ENCODE measurements at regions not wholly inside any gene's neighbourhood (a gene's known extent, or its start where the extent isn't known, plus 50 kb on each side); places are given as distances from the start of the nearest gene placed in this dataset.

DNA sequence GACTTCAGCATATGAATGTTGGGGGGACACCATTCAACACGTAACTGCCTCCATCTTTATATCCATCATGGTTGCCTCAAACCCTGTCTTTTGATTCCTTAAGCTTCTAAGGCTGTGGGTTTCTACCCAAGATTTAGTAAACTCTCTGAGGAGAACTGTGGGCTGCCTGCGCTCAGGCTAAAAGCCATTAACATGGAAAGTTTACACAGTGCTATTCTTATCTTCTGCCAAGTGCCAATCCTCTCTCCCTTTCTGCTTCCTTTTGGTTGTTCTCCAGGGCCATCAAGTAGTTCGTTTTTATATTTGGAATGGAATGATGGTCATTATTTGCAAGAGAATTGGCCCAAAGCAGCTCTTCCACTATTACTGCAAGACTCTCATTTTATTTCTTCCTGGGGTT, 97.3 kb upstream of the KLF14 start:
- TF ChIP-seq USF1 (CRISPR knock-in tag; IDR thresholded peaks at IDR 0.05) (no peak), ZNF416 (CRISPR knock-in tag; IDR thresholded peaks at IDR 0.05) (no peak), EMX1 (CRISPR knock-in tag; IDR thresholded peaks at IDR 0.05) (no peak), CREM (CRISPR knock-in tag; IDR thresholded peaks at IDR 0.05) (no peak), JUN (CRISPR knock-in tag; IDR thresholded peaks at IDR 0.05) (no peak), MYBL2 (CRISPR knock-in tag; IDR thresholded peaks at IDR 0.05) (no peak), ZBTB21 (CRISPR knock-in tag; IDR thresholded peaks at IDR 0.05; ENCODE audit: borderline replicate concordance) (no peak)
- TF ChIP-seq, protein P1, sequence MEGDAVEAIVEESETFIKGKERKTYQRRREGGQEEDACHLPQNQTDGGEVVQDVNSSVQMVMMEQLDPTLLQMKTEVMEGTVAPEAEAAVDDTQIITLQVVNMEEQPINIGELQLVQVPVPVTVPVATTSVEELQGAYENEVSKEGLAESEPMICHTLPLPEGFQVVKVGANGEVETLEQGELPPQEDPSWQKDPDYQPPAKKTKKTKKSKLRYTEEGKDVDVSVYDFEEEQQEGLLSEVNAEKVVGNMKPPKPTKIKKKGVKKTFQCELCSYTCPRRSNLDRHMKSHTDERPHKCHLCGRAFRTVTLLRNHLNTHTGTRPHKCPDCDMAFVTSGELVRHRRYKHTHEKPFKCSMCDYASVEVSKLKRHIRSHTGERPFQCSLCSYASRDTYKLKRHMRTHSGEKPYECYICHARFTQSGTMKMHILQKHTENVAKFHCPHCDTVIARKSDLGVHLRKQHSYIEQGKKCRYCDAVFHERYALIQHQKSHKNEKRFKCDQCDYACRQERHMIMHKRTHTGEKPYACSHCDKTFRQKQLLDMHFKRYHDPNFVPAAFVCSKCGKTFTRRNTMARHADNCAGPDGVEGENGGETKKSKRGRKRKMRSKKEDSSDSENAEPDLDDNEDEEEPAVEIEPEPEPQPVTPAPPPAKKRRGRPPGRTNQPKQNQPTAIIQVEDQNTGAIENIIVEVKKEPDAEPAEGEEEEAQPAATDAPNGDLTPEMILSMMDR (IDR thresholded peaks at IDR 0.05): no peak
- TF ChIP-seq, protein P2, sequence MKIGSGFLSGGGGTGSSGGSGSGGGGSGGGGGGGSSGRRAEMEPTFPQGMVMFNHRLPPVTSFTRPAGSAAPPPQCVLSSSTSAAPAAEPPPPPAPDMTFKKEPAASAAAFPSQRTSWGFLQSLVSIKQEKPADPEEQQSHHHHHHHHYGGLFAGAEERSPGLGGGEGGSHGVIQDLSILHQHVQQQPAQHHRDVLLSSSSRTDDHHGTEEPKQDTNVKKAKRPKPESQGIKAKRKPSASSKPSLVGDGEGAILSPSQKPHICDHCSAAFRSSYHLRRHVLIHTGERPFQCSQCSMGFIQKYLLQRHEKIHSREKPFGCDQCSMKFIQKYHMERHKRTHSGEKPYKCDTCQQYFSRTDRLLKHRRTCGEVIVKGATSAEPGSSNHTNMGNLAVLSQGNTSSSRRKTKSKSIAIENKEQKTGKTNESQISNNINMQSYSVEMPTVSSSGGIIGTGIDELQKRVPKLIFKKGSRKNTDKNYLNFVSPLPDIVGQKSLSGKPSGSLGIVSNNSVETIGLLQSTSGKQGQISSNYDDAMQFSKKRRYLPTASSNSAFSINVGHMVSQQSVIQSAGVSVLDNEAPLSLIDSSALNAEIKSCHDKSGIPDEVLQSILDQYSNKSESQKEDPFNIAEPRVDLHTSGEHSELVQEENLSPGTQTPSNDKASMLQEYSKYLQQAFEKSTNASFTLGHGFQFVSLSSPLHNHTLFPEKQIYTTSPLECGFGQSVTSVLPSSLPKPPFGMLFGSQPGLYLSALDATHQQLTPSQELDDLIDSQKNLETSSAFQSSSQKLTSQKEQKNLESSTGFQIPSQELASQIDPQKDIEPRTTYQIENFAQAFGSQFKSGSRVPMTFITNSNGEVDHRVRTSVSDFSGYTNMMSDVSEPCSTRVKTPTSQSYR (CRISPR knock-in tag; IDR thresholded peaks at IDR 0.05): no peak
- TF ChIP-seq, protein P3, sequence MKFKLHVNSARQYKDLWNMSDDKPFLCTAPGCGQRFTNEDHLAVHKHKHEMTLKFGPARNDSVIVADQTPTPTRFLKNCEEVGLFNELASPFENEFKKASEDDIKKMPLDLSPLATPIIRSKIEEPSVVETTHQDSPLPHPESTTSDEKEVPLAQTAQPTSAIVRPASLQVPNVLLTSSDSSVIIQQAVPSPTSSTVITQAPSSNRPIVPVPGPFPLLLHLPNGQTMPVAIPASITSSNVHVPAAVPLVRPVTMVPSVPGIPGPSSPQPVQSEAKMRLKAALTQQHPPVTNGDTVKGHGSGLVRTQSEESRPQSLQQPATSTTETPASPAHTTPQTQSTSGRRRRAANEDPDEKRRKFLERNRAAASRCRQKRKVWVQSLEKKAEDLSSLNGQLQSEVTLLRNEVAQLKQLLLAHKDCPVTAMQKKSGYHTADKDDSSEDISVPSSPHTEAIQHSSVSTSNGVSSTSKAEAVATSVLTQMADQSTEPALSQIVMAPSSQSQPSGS (CRISPR knock-in tag; IDR thresholded peaks at IDR 0.05; ENCODE audit: borderline replicate concordance, low read depth): no peak

Data from WTC11 (cell line).